NCI-H748 (cell line): ENCODE measurements at regions not wholly inside any gene's neighbourhood (a gene's known extent, or its start where the extent isn't known, plus 50 kb on each side); places are given as distances from the start of the nearest gene placed in this dataset.
A peak's percentile ranks its signal among the peaks of the same experiment; 100 is the strongest.

Experiments
- DNase-seq: peaks from one replicate; lab custom pipeline; 2025; ENCODE audit not compliant: unreplicated experiment; lab: John Stamatoyannopoulos, UW

DNA sequence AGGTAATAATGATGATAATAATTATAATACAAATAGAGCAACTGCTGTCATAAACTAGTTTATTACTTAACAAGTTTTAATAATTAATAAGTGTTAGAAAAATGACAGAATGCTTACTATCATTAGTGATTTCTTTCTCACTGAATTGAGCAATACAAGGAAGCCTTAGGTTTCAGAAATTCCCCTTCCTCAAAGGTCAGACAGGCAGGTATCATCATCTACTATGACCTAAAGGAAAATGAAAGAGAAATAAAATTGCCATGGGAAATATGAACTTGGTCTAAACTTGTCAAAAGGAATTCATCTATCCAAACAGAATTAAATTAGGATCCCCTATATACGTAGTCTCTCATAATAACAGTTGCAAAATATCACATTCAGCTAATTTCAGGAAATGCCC lies 56.3 kb upstream of the SLC7A11 start:
- DNase-seq = no peak

DNA sequence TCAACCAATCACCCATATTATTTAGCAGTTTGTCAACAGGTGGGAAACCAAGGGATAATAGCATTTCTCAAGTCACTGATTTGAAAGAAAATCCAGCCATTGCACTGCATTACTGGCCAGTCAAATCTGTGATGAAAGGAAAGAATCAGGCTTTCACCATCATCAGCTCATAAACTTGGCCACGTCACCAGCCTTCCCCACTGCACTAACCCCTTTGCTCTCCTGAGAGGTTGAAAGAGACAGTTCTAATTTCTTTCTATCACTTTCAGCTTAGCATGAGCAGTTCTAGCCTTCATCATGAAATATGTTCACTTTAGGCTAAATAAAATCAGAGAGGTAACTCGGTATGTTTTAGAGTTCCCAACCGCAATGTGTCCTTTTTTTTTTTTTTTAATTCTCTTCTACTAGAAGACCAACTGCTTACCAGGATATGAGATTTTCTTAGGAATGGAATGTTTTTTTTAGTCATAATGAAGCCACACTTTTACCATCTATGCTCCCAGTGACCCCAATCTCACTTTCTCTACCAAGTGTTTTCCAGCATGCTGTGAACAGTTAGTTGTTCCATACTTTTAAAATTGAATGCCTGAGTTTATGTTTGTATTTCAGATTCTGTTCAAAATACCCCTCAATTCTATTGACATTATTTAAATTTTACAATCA lies 55.7 kb upstream of the SLC7A11 start:
- no peak for DNase-seq

DNA sequence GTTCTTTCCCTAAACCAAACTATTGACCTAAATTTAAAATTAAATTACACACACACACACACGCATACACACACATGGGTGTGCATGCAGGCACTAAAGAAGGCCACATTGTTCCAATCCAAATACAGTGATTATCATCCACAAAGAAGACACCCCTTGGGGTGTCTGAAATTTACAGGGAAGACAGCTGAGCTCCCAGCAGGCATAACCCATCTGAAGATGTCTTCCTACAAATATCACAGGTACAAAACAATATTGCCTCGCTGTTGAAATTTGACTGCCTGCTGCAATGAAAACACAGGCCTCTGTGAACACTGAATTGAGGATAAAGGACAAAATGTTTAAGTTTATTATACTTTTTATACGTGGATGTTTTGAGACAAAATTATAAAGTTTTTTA lies 50.2 kb upstream of the SLC7A11 start:
- peak; percentile 57 for DNase-seq
